ENCODE measurements at regions not wholly inside any gene's neighbourhood (a gene's known extent, or its start where the extent isn't known, plus 50 kb on each side); places are given as distances from the start of the nearest gene placed in this dataset.

- Histone ChIP-seq H3K36me3 (replicated peaks in 1 of 2; ENCODE audit: control insufficient read depth in 1 of 2, insufficient read depth in 2 of 2, low read length in 2 of 2) (no peaks in the 10 kb centered on the region), H3K4me3 (replicated peaks in 1 of 3; ENCODE audit: insufficient read depth in 1 of 3, low read depth in 2 of 3, low read length in 3 of 3) (no peak overlapping the region), H2AFZ (ENCODE audit: low read length) (no peak overlapping the region), H3K79me2 (ENCODE audit: insufficient read depth, low read length) (no peaks in the 10 kb centered on the region), H4K20me1 (ENCODE audit: insufficient read depth, low read length) (peaks cover 8% of the 10 kb centered on the region; the same call in 1 of the 2 replicates), H3K9me3 (ENCODE audit: low read length) (no peaks in the 10 kb centered on the region), H3K9ac (ENCODE audit: insufficient read depth, low read depth, low read length) (no peak overlapping the region), H3K4me2 (ENCODE audit: low read depth, low read length) (no peak overlapping the region), H3K4me1 (ENCODE audit: insufficient read depth, low read length) (peaks cover 33% of the 10 kb centered on the region), H3K27me3 (ENCODE audit: control insufficient read depth in 1 of 2, insufficient read depth in 2 of 2, low read length in 2 of 2) (peaks cover 7 to 64% of the 10 kb centered on the region in 2 experiments), H3K27ac (ENCODE audit: extremely low read length, insufficient read depth, low read length) (no peak overlapping the region)
- no TSS peak for BruUV-seq (replicated peaks)
- ChIA-PET POLR2A (no interaction called here), CTCF (ENCODE audit: low intra/inter-chr PET ratio, low total read pairs) (no interaction called here)
- intact Hi-C loops (cut with micrococcal nuclease; ENCODE audit: unreplicated experiment), result no loop called here
- 100% methylated on average over 1 of the region's 14 CpGs for WGBS (ENCODE audit: low lambda C conversion rate)
- ATAC-seq (peak; percentile 85), FAIRE-seq (no peak), DNase-seq (ENCODE audit: low spot score) (peak; percentile 37)
- in situ Hi-C loops (cut with HindIII; ENCODE audit: extremely low pct_ligation_motif_present, low pct_unique_long_range_greater_than_20kb), result no loop called here
- TF ChIP-seq ARNT (IDR thresholded peaks at IDR 0.05) (no peak), ZNF616 (CRISPR knock-in tag; IDR thresholded peaks at IDR 0.05; ENCODE audit: low read depth) (no peak), TFAP4 (IDR thresholded peaks at IDR 0.05; ENCODE audit: borderline replicate concordance, low read depth) (peak; percentile 19; the same call in 1 of the 2 replicates), ARID4A (CRISPR knock-in tag; IDR thresholded peaks at IDR 0.05; ENCODE audit: borderline replicate concordance) (no peak), CHD4 (IDR thresholded peaks at IDR 0.05; ENCODE audit: borderline replicate concordance, low read length) (no peak), RARA (CRISPR knock-in tag; IDR thresholded peaks at IDR 0.05) (peak; percentile 88), MAZ (IDR thresholded peaks at IDR 0.05; ENCODE audit: borderline replicate concordance, low read depth, low read length) (no peak), MAZ (CRISPR knock-in tag; IDR thresholded peaks at IDR 0.05; ENCODE audit: low read depth) (0 out of 2 replicates have a peak, but pooled peaks have one; percentile 27), ZSCAN29 (CRISPR knock-in tag; conservative IDR thresholded peaks at IDR 0.05) (no peak), CREB1 (IDR thresholded peaks at IDR 0.05) (no peak), CREB1 (CRISPR knock-in tag; IDR thresholded peaks at IDR 0.05) (no peak), HNRNPL (IDR thresholded peaks at IDR 0.05; ENCODE audit: low read depth, low read length) (0 out of 2 replicates have a peak, but pooled peaks have one; percentile 25), ZNF468 (CRISPR knock-in tag; IDR thresholded peaks at IDR 0.05) (no peak), ZNF75D (CRISPR knock-in tag; IDR thresholded peaks at IDR 0.05; ENCODE audit: borderline replicate concordance) (no peak), THRA (CRISPR knock-in tag; IDR thresholded peaks at IDR 0.05; ENCODE audit: borderline replicate concordance) (0 out of 2 replicates have a peak, but pooled peaks have one; percentile 36), PPARG (CRISPR knock-in tag; conservative IDR thresholded peaks at IDR 0.05) (no peak), POLR2AphosphoS2 (IDR thresholded peaks at IDR 0.05; ENCODE audit: low read depth, low read length) (no peak), ZNF274 (CRISPR knock-in tag; IDR thresholded peaks at IDR 0.05) (0 out of 2 replicates have a peak, but pooled peaks have one; percentile 31), CEBPG (CRISPR knock-in tag; IDR thresholded peaks at IDR 0.05) (peak; percentile 23; the same call in 1 of the 2 replicates), ZNF367 (CRISPR knock-in tag; IDR thresholded peaks at IDR 0.05; ENCODE audit: borderline replicate concordance) (no peak)
Measured at GRCh38 chr1:22339237-22339636, 112.4 kb upstream of the ZBTB40 start.

Data from HepG2 (cell line).